Testis (tissue), 2 donors: ENCODE measurements at regions not wholly inside any gene's neighbourhood (a gene's known extent, or its start where the extent isn't known, plus 50 kb on each side); places are given as distances from the start of the nearest gene placed in this dataset.

Source experiments
- DNase-seq: peaks from one replicate; pipeline ENCODE4 v3.0.0-alpha.2; 2019
- H3K27ac ChIP-seq, 2 donors: fragments of 200-600 bp; sonication (generic); one replicate each; pipeline ENCODE4 v1.5.1; 2019
- H3K27me3 ChIP-seq: fragments of 200-600 bp; sonication (generic); one replicate; pipeline ENCODE4 v1.5.1; 2019
- H3K36me3 ChIP-seq: fragments of 200-600 bp; sonication (generic); one replicate; pipeline ENCODE4 v1.5.1; 2017; ENCODE audit warnings: low read depth; ENCODE audit errors: missing control alignments
- H3K4me1 ChIP-seq: fragments of 200-600 bp; sonication (generic); one replicate; pipeline ENCODE4 v1.5.1; 2019
- H3K4me3 ChIP-seq, 2 donors: fragments of 200-600 bp; sonication (generic); one replicate each; pipeline ENCODE4 v1.5.1; 2017 to 2019
- H3K9me3 ChIP-seq: fragments of 200-600 bp; sonication (generic); one replicate; pipeline ENCODE4 v1.5.1; 2017
- POLR2A ChIP-seq: fragments of 450-650 bp; IDR thresholded peaks from one replicate; pipeline ENCODE4 v1.6.1; 2017; ENCODE audit warnings: antibody characterized with exemption, mild to moderate bottlenecking, moderate library complexity
- WGBS, 2 donors: methylation state at CpG; one replicate each; pipeline ENCODE4 v1.1.5; 2018; 5-methylcytosine and 5-hydroxymethylcytosine counted together
- intact Hi-C: fragments of 100-400 bp; cut with DNase I; formaldehyde crosslinking; loops from one replicate; pipeline ENCODE4 v1.15.1; 2023; ENCODE audit warnings: low total_unique reads
- TF ChIP-seq, protein P1 (sequence below), 3 experiments: fragments of 450-650 bp in 2 of 3; fragments of 200-600 bp in 1 of 3; sonication (generic) in 1 of 3; IDR thresholded peaks; one replicate each; pipeline ENCODE4 v1.5.1; 2016 to 2019; ENCODE audit warnings: antibody characterized with exemption in 3 of 3, mild to moderate bottlenecking in 2 of 3, moderate library complexity in 1 of 3

DNA sequence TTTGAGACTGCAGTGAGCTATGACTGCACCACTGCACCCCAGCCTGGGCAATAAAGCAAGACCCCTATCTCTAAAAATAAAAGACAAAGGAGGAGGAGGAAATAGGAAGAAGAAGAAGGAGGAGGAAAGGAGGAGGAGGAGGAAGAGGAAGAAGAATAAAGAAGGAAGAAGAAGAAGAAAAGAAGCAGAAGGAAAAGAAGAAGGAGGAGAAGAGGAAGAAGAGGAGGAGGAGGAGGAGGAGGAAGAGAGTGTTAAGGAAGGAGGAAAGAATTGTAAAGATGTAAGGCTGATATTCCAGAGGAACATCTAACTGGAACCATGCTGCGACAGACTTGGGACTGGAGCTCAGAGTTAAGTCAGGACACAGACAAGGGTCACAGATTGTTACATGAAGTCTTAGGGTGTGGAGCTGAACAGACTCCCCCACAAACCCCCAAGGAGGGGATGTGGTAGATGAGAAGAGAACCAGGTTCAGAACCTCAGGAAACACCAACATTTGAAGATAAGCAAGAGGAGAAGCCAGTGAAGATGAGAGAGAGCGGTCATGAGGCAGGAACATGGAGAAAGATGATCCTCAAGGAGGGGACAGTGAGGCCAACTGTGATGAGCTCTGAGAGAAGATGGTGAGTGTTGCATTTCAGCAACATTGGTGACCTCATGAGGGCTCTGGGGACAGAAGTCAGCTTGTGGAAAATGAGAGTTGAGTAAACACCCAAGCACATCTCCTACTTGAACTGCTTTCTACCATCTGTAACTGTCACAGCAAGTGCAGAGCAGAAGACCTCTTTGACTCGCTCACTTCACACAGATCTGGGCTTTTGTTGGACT is 118.2 kb downstream of the CD164 start:
- H3K4me3 ChIP-seq, result no peak overlapping the region
- TF ChIP-seq, protein P1, sequence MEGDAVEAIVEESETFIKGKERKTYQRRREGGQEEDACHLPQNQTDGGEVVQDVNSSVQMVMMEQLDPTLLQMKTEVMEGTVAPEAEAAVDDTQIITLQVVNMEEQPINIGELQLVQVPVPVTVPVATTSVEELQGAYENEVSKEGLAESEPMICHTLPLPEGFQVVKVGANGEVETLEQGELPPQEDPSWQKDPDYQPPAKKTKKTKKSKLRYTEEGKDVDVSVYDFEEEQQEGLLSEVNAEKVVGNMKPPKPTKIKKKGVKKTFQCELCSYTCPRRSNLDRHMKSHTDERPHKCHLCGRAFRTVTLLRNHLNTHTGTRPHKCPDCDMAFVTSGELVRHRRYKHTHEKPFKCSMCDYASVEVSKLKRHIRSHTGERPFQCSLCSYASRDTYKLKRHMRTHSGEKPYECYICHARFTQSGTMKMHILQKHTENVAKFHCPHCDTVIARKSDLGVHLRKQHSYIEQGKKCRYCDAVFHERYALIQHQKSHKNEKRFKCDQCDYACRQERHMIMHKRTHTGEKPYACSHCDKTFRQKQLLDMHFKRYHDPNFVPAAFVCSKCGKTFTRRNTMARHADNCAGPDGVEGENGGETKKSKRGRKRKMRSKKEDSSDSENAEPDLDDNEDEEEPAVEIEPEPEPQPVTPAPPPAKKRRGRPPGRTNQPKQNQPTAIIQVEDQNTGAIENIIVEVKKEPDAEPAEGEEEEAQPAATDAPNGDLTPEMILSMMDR (IDR thresholded peaks at IDR 0.05), result no peak
- no peak for TF ChIP-seq POLR2A
- H3K36me3 ChIP-seq, result no peaks in the 10 kb centered on the region
- DNase-seq, result no peak
- H3K27me3 ChIP-seq, result no peaks in the 10 kb centered on the region
- H3K9me3 ChIP-seq, result no peaks in the 10 kb centered on the region
- WGBS, 2 donors, result 95 to 98% methylated on average over 3 of the region's 3 CpGs
- no peak overlapping the region for H3K27ac ChIP-seq
- intact Hi-C loops, result no loop called here
- H3K4me1 ChIP-seq, result peaks cover 10% of the 10 kb centered on the region

DNA sequence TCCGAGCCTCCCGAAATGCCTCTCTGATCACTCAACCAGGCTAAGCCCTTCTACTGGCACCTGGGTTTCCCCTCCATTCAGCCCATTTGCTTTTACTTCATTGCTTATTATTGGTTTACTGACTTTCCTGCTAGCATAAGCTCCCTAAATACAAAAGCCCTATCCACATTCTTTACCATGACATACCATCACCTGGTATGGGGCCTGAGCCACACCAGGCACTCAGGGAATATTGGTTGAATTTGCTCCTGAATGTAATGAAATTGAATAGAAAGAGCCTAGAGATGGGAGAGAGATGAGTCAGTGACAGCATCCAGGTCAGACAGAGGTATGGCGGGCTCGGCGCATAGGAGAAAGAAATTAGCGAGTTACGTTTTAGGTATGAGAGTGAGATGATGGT is 120.0 kb downstream of the CD164 start:
- 91 to 96% methylated on average over 7 of the region's 7 CpGs for WGBS, 2 donors

DNA sequence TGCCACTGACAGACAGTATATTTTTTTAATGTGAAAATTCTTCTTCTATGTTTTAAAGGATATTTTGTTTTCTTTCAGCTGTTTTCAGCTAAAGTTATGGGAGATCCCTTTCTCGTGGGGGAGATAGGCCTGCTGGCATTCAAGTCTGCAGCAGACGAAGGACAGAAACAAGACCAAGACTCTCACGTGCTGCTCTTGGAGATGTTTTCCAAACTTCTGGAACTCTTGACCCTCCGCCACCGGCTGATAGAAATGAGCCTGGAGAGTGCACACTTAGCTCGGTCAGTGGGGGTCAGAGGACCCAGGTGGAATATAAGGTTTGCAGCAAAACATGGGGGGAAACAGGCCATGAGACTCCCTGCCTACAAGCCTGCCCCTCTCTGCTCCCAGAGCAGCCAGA is 120.5 kb downstream of the CD164 start:
- intact Hi-C loops, result no loop called here
- DNase-seq, result peak; percentile 55
- no peak overlapping the region for H3K4me3 ChIP-seq
- H3K9me3 ChIP-seq, result no peaks in the 10 kb centered on the region
- H3K4me1 ChIP-seq, result peaks cover 10% of the 10 kb centered on the region
- no peaks in the 10 kb centered on the region for H3K27me3 ChIP-seq
- TF ChIP-seq, protein P1 (IDR thresholded peaks at IDR 0.05), result no peak
- no peak for TF ChIP-seq POLR2A
- H3K36me3 ChIP-seq, result no peaks in the 10 kb centered on the region
- no peak overlapping the region for H3K27ac ChIP-seq
- WGBS, 2 donors, result 29 to 67% methylated on average over 6 of the region's 6 CpGs

More for the DNA sequence above, 120.0 kb downstream of the CD164 start:
- no peak for DNase-seq
- no peaks in the 10 kb centered on the region for H3K36me3 ChIP-seq
- H3K27me3 ChIP-seq, result no peaks in the 10 kb centered on the region
- TF ChIP-seq POLR2A, result no peak
- TF ChIP-seq, protein P1 (IDR thresholded peaks at IDR 0.05), result no peak
- no peak overlapping the region for H3K27ac ChIP-seq
- peaks cover 10% of the 10 kb centered on the region for H3K4me1 ChIP-seq
- intact Hi-C loops, result no loop called here
- no peak overlapping the region for H3K4me3 ChIP-seq
- H3K9me3 ChIP-seq, result no peaks in the 10 kb centered on the region

DNA sequence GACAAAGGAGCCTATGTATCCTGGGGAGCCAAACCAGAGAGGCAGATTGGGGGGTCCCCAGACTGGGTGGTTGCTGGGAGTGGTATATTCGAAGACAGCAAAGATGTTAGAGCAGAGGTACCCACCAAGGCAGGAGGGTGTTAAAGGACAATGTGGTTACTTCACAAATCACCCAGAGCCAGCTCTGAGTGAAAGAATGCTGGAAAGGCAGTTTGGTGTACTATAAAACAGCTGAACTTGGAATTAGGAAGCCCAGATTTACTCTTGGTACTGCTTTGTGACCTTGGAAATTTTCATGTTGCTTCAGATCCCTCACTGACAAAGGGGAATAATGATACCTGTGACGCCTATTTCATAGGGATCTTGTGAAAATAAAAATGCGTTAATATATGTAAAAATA is 121.6 kb downstream of the CD164 start:
- Histone ChIP-seq H3K27ac (no peak overlapping the region), H3K4me1 (peaks cover 10% of the 10 kb centered on the region), H3K27me3 (no peaks in the 10 kb centered on the region), H3K4me3 (no peak overlapping the region), H3K9me3 (no peaks in the 10 kb centered on the region), H3K36me3 (no peaks in the 10 kb centered on the region)
- no peak for DNase-seq
- intact Hi-C loops, result no loop called here
- no peak for TF ChIP-seq POLR2A
- TF ChIP-seq, protein P1 (IDR thresholded peaks at IDR 0.05), result no peak
- WGBS, 2 donors, result 65 to 71% methylated on average over 3 of the region's 3 CpGs

DNA sequence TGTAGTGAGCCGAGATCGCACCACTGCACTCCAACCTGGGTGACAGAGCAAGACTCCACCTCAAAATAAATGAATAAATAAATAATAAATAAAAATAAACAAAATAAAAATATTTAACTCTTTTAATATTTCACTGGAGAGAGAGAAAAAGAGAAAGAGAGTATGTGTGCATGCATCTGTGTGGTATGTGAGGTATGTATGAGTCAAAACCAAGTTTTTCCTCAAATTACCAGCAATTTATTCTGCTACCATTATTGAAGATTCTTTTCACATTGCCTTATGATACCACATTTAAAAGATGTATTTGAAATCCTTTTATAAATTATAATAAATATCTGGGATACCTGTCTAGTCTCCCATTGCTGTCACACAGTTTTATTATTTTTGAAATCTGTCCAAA is 122.1 kb downstream of the CD164 start:
- Histone ChIP-seq H3K27ac (no peak overlapping the region), H3K27me3 (no peaks in the 10 kb centered on the region), H3K9me3 (no peaks in the 10 kb centered on the region), H3K4me3 (no peak overlapping the region), H3K36me3 (no peaks in the 10 kb centered on the region), H3K4me1 (peaks cover 10% of the 10 kb centered on the region)
- WGBS, 2 donors, result 100% methylated on average over 2 of the region's 2 CpGs
- no peak for DNase-seq
- intact Hi-C loops, result no loop called here
- TF ChIP-seq, protein P1 (IDR thresholded peaks at IDR 0.05), result no peak
- no peak for TF ChIP-seq POLR2A
